Body of pancreas (tissue), 4 donors: ENCODE measurements at regions not wholly inside any gene's neighbourhood (a gene's known extent, or its start where the extent isn't known, plus 50 kb on each side); places are given as distances from the start of the nearest gene placed in this dataset.
A peak's percentile ranks its signal among the peaks of the same experiment; 100 is the strongest.

Experiments used
- ATAC-seq: fragments of 150-250 bp; one replicate; pipeline ENCODE4 v1.9.1; 2016
- DNase-seq, 4 donors: peaks; one replicate each; pipeline ENCODE4 v3.0.0-alpha.2; 2019
- H3K27ac ChIP-seq, 4 donors: fragments of 200-600 bp; sonication (generic); 1 replicate in 3 of 4; 2 replicates in 1 of 4; pipeline versions ENCODE4 v1.5.1 to v1.6.1; 2016 to 2019; ENCODE audit warnings: mild to moderate bottlenecking in 1 of 4, mixed read lengths in 1 of 4, moderate library complexity in 1 of 4
- H3K27me3 ChIP-seq, 2 donors: fragments of 200-600 bp; sonication (generic); one replicate each; pipeline ENCODE4 v1.6.0; 2016; ENCODE audit warnings: mild to moderate bottlenecking in 1 of 2
- H3K36me3 ChIP-seq, 2 donors: fragments of 200-600 bp; sonication (generic); replicated peaks in 1 of 2; 2 replicates each; pipeline ENCODE4 v1.5.1; 2016; ENCODE audit warnings: low read depth in 2 of 2; ENCODE audit not compliant: insufficient read depth in 1 of 2
- H3K4me1 ChIP-seq: fragments of 200-600 bp; sonication (generic); one replicate; pipeline ENCODE4 v1.6.0; 2016
- H3K4me3 ChIP-seq, 2 donors: fragments of 200-600 bp; sonication (generic); 1 replicate in 1 of 2; 2 replicates in 1 of 2; pipeline ENCODE4 v1.5.1; 2016 to 2019
- H3K9me3 ChIP-seq, 3 donors: fragments of 200-600 bp; sonication (generic); 1 replicate in 2 of 3; 2 replicates in 1 of 3; pipeline ENCODE4 v1.5.1; 2016
- CTCF ChIP-seq, 7 experiments: fragments of 450-650 bp in 4 of 7; fragments of 200-600 bp in 3 of 7; sonication (generic) in 3 of 7; IDR thresholded peaks; one replicate each; pipeline ENCODE4 v1.5.1; 2016 to 2019; ENCODE audit warnings: antibody characterized with exemption in 7 of 7
- POLR2A ChIP-seq, 3 donors: fragments of 450-650 bp; IDR thresholded peaks; one replicate each; pipeline ENCODE4 v1.6.1; 2016; ENCODE audit warnings: antibody characterized with exemption in 3 of 3, mild to moderate bottlenecking in 2 of 3
- WGBS, 2 donors: methylation state at CpG; one replicate each; pipeline ENCODE4 v1.1.5; 2017; 5-methylcytosine and 5-hydroxymethylcytosine counted together
- intact Hi-C: fragments of 100-400 bp; cut with DNase I; formaldehyde crosslinking; loops from one replicate; pipeline ENCODE4 v1.15.1; 2023

GRCh38 chr16:86818671-86819532, 240.6 kb downstream of the FOXL1 start:
- ATAC-seq (no peak), DNase-seq (peak in 1 of 4 donors; percentile 17)
- WGBS, 2 donors, result 21 to 22% methylated on average over 21 to 29 of the region's 29 CpGs
- Histone ChIP-seq H3K36me3 (no peaks in the 10 kb centered on the region), H3K27ac (no peak overlapping the region), H3K4me1 (peaks cover 8% of the 10 kb centered on the region), H3K27me3 (peaks cover 0 to 24% of the 10 kb centered on the region in 2 donors), H3K9me3 (no peaks in the 10 kb centered on the region), H3K4me3 (no peak overlapping the region)
- no peak for TF ChIP-seq POLR2A (IDR thresholded peaks at IDR 0.05)
- TF ChIP-seq CTCF (IDR thresholded peaks at IDR 0.05), result no peak
- intact Hi-C loops, result no loop called here

DNA sequence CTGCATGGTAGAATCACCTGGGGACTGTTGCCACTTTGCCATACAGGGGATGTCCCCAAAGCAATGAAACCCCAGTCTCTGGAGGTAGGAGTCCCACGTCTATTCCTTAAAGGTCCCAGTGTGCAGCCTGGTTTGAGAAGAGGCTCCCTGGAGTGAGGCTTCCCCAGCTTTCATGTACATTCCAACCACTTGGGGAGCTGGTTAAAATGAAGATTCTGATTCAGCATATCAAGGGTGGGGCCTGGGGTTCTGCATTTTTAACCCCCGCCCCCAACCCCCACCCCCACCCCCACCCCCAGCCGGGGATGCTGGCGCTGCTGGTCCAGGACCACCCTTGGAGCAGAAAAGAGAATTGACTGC, 241.2 kb downstream of the FOXL1 start:
- TF ChIP-seq POLR2A (IDR thresholded peaks at IDR 0.05) (no peak), CTCF (IDR thresholded peaks at IDR 0.05) (no peak)
- Histone ChIP-seq H3K4me1 (peaks cover 8% of the 10 kb centered on the region), H3K36me3 (no peaks in the 10 kb centered on the region), H3K9me3 (no peaks in the 10 kb centered on the region), H3K27ac (no peak overlapping the region), H3K27me3 (peaks cover 0 to 25% of the 10 kb centered on the region in 2 donors), H3K4me3 (no peak overlapping the region)
- intact Hi-C loops, result no loop called here
- WGBS, 2 donors, result 9 to 27% methylated on average over 4 of the region's 4 CpGs
- DNase-seq (no peak), ATAC-seq (no peak)

DNA sequence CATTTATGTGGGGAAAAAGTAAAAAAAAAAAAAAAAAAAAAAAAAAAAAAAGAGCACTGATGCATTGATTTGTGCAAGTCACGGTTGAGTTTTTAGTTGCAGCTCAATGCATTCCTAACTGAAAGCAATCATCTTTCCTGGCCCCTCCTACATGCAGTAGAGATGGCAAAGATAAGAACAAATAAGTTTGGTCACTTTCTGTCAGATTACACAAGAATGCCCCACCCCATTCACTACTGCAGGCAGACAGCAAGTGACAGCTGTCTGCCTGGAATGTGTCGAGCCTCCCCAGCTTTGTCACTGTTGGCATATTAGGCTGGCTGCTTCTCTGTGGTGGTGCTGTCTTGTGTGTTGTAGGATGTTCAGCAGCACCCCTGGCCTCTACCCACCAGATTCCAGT, 243.5 kb downstream of the FOXL1 start:
- Histone ChIP-seq H3K9me3 (no peaks in the 10 kb centered on the region), H3K27ac (no peak overlapping the region), H3K27me3 (peaks cover 0 to 28% of the 10 kb centered on the region in 2 donors), H3K4me3 (no peak overlapping the region), H3K4me1 (peaks cover 8% of the 10 kb centered on the region), H3K36me3 (no peaks in the 10 kb centered on the region)
- DNase-seq, result no peak
- intact Hi-C loops, result no loop called here
- WGBS, 2 donors, result 65 to 67% methylated on average over 1 to 2 of the region's 2 CpGs
- no peak for ATAC-seq
- TF ChIP-seq POLR2A (IDR thresholded peaks at IDR 0.05), result no peak
- no peak for TF ChIP-seq CTCF (IDR thresholded peaks at IDR 0.05)

DNA sequence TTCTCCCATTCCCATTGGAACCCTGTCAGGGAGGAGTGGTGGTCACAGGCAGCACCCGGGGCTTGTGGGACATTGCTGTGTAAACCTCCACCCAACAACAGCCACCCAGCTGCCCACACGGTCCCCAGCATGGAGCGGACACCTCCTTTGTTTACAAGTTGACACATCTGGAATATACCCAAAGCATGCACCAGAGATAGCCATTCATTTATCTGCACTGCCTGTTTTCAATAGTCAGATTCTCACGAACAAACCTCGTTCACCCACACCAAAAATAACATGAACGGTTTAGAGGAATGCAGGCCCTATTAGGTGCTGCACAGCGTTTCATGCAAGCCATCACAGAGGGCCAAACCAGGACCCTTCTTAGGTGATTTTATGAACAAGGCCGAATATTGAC, 244.8 kb downstream of the FOXL1 start:
- Histone ChIP-seq H3K27ac (no peak overlapping the region), H3K4me3 (no peak overlapping the region), H3K36me3 (no peaks in the 10 kb centered on the region), H3K9me3 (no peaks in the 10 kb centered on the region), H3K4me1 (peaks cover 8% of the 10 kb centered on the region), H3K27me3 (peaks cover 0 to 16% of the 10 kb centered on the region in 2 donors)
- DNase-seq, result no peak
- 50 to 56% methylated on average over 6 to 8 of the region's 8 CpGs for WGBS, 2 donors
- intact Hi-C loops, result no loop called here
- TF ChIP-seq CTCF (IDR thresholded peaks at IDR 0.05) (no peak), POLR2A (IDR thresholded peaks at IDR 0.05) (no peak)
- ATAC-seq, result no peak
